ENCODE measurements at regions not wholly inside any gene's neighbourhood (a gene's known extent, or its start where the extent isn't known, plus 50 kb on each side); places are given as distances from the start of the nearest gene placed in this dataset.

GRCh38 chrX:96383428-96383827, 301.2 kb upstream of the DIAPH2 start:
- no peak for TF ChIP-seq CTCF (IDR thresholded peaks at IDR 0.05)
- intact Hi-C loops (cut with DNase I; ENCODE audit: low total_unique reads) (no loop called here), in situ Hi-C loops (cut with MboI; ENCODE audit: low pct_ligation_motif_present in 1 of 4, low pct_unique_long_range_greater_than_20kb in 1 of 4, low sequenced_read_pairs in 3 of 4) (no loop called here)
- Histone ChIP-seq H3K4me1 (no peaks in the 10 kb centered on the region), H3K4me3 (no peak overlapping the region), H3K9me3 (no peaks in the 10 kb centered on the region), H3K36me3 (no peaks in the 10 kb centered on the region), H3K27me3 (no peaks in the 10 kb centered on the region), H3K27ac (no peak overlapping the region)
- WGBS, 2 donors (ENCODE audit: low coverage in 1 of 2): 52% methylated on average over 2 of the region's 2 CpGs; no CpG with 5 or more reads in 1 of the 2 donors
- no peak for DNase-seq

GRCh38 chrX:96386325-96386724, 298.3 kb upstream of the DIAPH2 start:
- intact Hi-C loops (cut with DNase I; ENCODE audit: low total_unique reads) (no loop called here), in situ Hi-C loops (cut with MboI; ENCODE audit: low pct_ligation_motif_present in 1 of 4, low pct_unique_long_range_greater_than_20kb in 1 of 4, low sequenced_read_pairs in 3 of 4) (no loop called here)
- no peak overlapping the region for H3K27ac ChIP-seq
- no peak for DNase-seq
- H3K4me1 ChIP-seq: no peaks in the 10 kb centered on the region
- 57 to 86% methylated on average over 2 to 3 of the region's 3 CpGs for WGBS, 2 donors (ENCODE audit: low coverage in 1 of 2)
- no peaks in the 10 kb centered on the region for H3K9me3 ChIP-seq
- no peaks in the 10 kb centered on the region for H3K27me3 ChIP-seq
- H3K36me3 ChIP-seq: no peaks in the 10 kb centered on the region
- H3K4me3 ChIP-seq: no peak overlapping the region
- TF ChIP-seq POLR2AphosphoS5 (IDR thresholded peaks at IDR 0.05) (no peak), POLR2A (IDR thresholded peaks at IDR 0.05) (no peak), EP300 (IDR thresholded peaks at IDR 0.05; ENCODE audit: low read depth) (no peak), CTCF (IDR thresholded peaks at IDR 0.05) (no peak)

- Histone ChIP-seq H3K9me3 (no peaks in the 10 kb centered on the region), H3K4me1 (no peaks in the 10 kb centered on the region), H3K36me3 (no peaks in the 10 kb centered on the region), H3K4me3 (no peak overlapping the region), H3K27ac (no peak overlapping the region), H3K27me3 (no peaks in the 10 kb centered on the region)
- no peak for DNase-seq
- intact Hi-C loops (cut with DNase I; ENCODE audit: low total_unique reads): no loop called here
- no peak for TF ChIP-seq EP300 (IDR thresholded peaks at IDR 0.05; ENCODE audit: low read depth)
- no peak for TF ChIP-seq POLR2A (IDR thresholded peaks at IDR 0.05)
- no peak for TF ChIP-seq CTCF (IDR thresholded peaks at IDR 0.05)
- TF ChIP-seq POLR2AphosphoS5 (IDR thresholded peaks at IDR 0.05): no peak
- in situ Hi-C loops (cut with MboI; ENCODE audit: low pct_ligation_motif_present in 1 of 4, low pct_unique_long_range_greater_than_20kb in 1 of 4, low sequenced_read_pairs in 3 of 4): no loop called here
- 80 to 92% methylated on average over 2 of the region's 2 CpGs for WGBS, 2 donors (ENCODE audit: low coverage in 1 of 2)
Measured at GRCh38 chrX:96386981-96387380, 297.7 kb upstream of the DIAPH2 start.

GRCh38 chrX:96387801-96388200, 296.8 kb upstream of the DIAPH2 start:
- no peak overlapping the region for H3K27ac ChIP-seq
- H3K36me3 ChIP-seq: no peaks in the 10 kb centered on the region
- TF ChIP-seq CTCF (IDR thresholded peaks at IDR 0.05): no peak
- no peak for TF ChIP-seq POLR2AphosphoS5 (IDR thresholded peaks at IDR 0.05)
- TF ChIP-seq POLR2A (IDR thresholded peaks at IDR 0.05): no peak
- no peak for TF ChIP-seq EP300 (IDR thresholded peaks at IDR 0.05; ENCODE audit: low read depth)
- no peak for DNase-seq
- no peaks in the 10 kb centered on the region for H3K4me1 ChIP-seq
- in situ Hi-C loops (cut with MboI; ENCODE audit: low pct_ligation_motif_present in 1 of 4, low pct_unique_long_range_greater_than_20kb in 1 of 4, low sequenced_read_pairs in 3 of 4): no loop called here
- no peak overlapping the region for H3K4me3 ChIP-seq
- H3K9me3 ChIP-seq: no peaks in the 10 kb centered on the region
- 49 to 60% methylated on average over 1 to 2 of the region's 2 CpGs for WGBS, 2 donors (ENCODE audit: low coverage in 1 of 2)
- intact Hi-C loops (cut with DNase I; ENCODE audit: low total_unique reads): no loop called here
- no peaks in the 10 kb centered on the region for H3K27me3 ChIP-seq

Measured in transverse colon (tissue), 4 donors.